ENCODE measurements at regions not wholly inside any gene's neighbourhood (a gene's known extent, or its start where the extent isn't known, plus 50 kb on each side); places are given as distances from the start of the nearest gene placed in this dataset.
A peak's percentile ranks its signal among the peaks of the same experiment; 100 is the strongest.

GRCh38 chr20:52454660-52455059, 263.1 kb upstream of the ZFP64 start:
- in situ Hi-C loops (cut with HindIII; ENCODE audit: low sequenced_read_pairs), result no loop called here
- DNase-seq (ENCODE audit: low read depth), result peak; percentile 11
- H3K4me3 ChIP-seq (ENCODE audit: low read depth, low read length), result no peak overlapping the region
- TF ChIP-seq CTCF (IDR thresholded peaks at IDR 0.05; ENCODE audit: low read depth, low read length, missing control alignments), result no peak

GRCh38 chr20:52448513-52449232, 257.1 kb upstream of the ZFP64 start:
- TF ChIP-seq CTCF (IDR thresholded peaks at IDR 0.05; ENCODE audit: low read depth, low read length, missing control alignments), result no peak
- DNase-seq (ENCODE audit: low read depth), result no peak
- H3K4me3 ChIP-seq (ENCODE audit: low read depth, low read length), result no peak overlapping the region
- in situ Hi-C loops (cut with HindIII; ENCODE audit: low sequenced_read_pairs), result no loop called here

- no peak for TF ChIP-seq CTCF (IDR thresholded peaks at IDR 0.05; ENCODE audit: low read depth, low read length, missing control alignments)
- H3K4me3 ChIP-seq (ENCODE audit: low read depth, low read length), result no peak overlapping the region
- DNase-seq (ENCODE audit: low read depth), result no peak
- in situ Hi-C loops (cut with HindIII; ENCODE audit: low sequenced_read_pairs), result no loop called here
These were observed 255.6 kb upstream of the ZFP64 start for GRCh38 chr20:52447225-52447551.

GRCh38 chr20:52446421-52447224, 255.0 kb upstream of the ZFP64 start:
- no peak for TF ChIP-seq CTCF (IDR thresholded peaks at IDR 0.05; ENCODE audit: low read depth, low read length, missing control alignments)
- no peak overlapping the region for H3K4me3 ChIP-seq (ENCODE audit: low read depth, low read length)
- DNase-seq (ENCODE audit: low read depth), result no peak
- in situ Hi-C loops (cut with HindIII; ENCODE audit: low sequenced_read_pairs), result no loop called here

- H3K4me3 ChIP-seq (ENCODE audit: low read depth, low read length), result no peak overlapping the region
- no peak for TF ChIP-seq CTCF (IDR thresholded peaks at IDR 0.05; ENCODE audit: low read depth, low read length, missing control alignments)
- in situ Hi-C loops (cut with HindIII; ENCODE audit: low sequenced_read_pairs), result no loop called here
- DNase-seq (ENCODE audit: low read depth), result no peak
These were observed 252.9 kb upstream of the ZFP64 start for GRCh38 chr20:52444455-52444854.

- DNase-seq (ENCODE audit: low read depth), result no peak
- TF ChIP-seq CTCF (IDR thresholded peaks at IDR 0.05; ENCODE audit: low read depth, low read length, missing control alignments), result no peak
- in situ Hi-C loops (cut with HindIII; ENCODE audit: low sequenced_read_pairs), result no loop called here
- no peak overlapping the region for H3K4me3 ChIP-seq (ENCODE audit: low read depth, low read length)
These were observed 252.3 kb upstream of the ZFP64 start for GRCh38 chr20:52443874-52444273.
